ENCODE measurements at regions not wholly inside any gene's neighbourhood (a gene's known extent, or its start where the extent isn't known, plus 50 kb on each side); places are given as distances from the start of the nearest gene placed in this dataset.

DNA sequence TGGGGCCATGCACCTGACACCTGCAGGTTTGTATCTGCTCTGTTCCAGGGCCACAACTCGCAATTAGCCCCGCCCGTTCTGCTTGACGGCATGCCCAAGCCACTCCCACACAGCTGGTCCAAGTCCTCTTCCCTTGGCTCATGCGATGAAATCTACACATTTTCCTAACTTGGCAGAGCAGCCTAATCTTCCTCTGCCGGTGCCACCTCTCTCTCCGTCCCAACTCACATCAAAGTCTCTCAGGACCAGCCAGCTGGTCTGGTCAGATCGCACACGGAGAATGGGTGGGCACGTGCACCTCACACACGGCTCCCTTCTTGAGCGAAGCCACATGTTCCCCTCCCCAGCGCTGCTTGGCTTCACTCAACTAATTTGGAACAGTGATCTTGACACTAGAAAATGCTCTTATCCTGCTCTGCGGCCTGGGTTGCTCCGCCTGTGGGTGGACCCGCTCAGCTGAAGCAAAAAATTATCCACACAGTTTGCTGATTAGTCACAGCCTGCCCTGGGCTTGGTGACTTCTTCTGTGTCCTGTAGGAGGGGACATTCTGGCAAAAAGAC is 176.7 kb downstream of the NRP2 start:
- TF ChIP-seq, protein P1, sequence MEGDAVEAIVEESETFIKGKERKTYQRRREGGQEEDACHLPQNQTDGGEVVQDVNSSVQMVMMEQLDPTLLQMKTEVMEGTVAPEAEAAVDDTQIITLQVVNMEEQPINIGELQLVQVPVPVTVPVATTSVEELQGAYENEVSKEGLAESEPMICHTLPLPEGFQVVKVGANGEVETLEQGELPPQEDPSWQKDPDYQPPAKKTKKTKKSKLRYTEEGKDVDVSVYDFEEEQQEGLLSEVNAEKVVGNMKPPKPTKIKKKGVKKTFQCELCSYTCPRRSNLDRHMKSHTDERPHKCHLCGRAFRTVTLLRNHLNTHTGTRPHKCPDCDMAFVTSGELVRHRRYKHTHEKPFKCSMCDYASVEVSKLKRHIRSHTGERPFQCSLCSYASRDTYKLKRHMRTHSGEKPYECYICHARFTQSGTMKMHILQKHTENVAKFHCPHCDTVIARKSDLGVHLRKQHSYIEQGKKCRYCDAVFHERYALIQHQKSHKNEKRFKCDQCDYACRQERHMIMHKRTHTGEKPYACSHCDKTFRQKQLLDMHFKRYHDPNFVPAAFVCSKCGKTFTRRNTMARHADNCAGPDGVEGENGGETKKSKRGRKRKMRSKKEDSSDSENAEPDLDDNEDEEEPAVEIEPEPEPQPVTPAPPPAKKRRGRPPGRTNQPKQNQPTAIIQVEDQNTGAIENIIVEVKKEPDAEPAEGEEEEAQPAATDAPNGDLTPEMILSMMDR (IDR thresholded peaks at IDR 0.05) = no peak
- Mint-ChIP-seq H3K4me3 (no peak overlapping the region), H3K9me3 (peaks cover 1% of the 10 kb centered on the region), H3K4me1 (peaks cover 4% of the 10 kb centered on the region), H3K27me3 (peaks cover 15% of the 10 kb centered on the region), H3K27ac (no peak overlapping the region), H3K36me3 (ENCODE audit: low read depth) (no peaks in the 10 kb centered on the region)
- ChIA-PET CTCF (no interaction called here), POLR2A (no interaction called here)
- ATAC-seq (ENCODE audit: low read depth) = no peak
- DNase-seq = no peak
- intact Hi-C loops (cut with micrococcal nuclease) = no loop called here

DNA sequence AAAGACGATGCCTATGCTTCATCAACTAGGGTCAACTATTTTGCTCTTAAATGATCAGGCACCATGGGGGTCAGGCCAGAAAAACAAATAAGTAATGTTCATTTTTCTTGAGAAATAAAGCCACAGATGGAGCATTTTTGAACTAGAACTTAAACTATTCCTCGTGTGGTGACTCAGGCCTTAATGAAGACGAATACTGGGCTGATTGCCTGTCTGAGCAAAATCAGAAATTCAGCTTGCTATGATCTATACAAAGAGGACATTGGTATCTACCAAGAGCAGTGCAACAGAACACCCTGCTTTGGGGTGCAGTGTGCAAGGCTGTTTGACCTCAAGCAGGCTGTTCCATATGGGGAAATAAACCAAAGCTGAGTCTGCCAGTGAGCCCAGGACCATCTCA is 176.0 kb downstream of the NRP2 start:
- TF ChIP-seq, protein P1 (IDR thresholded peaks at IDR 0.05) = no peak
- ATAC-seq (ENCODE audit: low read depth) (no peak), DNase-seq (no peak)
- intact Hi-C loops (cut with micrococcal nuclease) = no loop called here
- no peaks in the 10 kb centered on the region for H3K36me3 Mint-ChIP-seq (ENCODE audit: low read depth)
- CTCF ChIA-PET = no interaction called here
- peaks cover 1% of the 10 kb centered on the region for H3K9me3 Mint-ChIP-seq
- peaks cover 15% of the 10 kb centered on the region for H3K27me3 Mint-ChIP-seq
- no peak overlapping the region for H3K27ac Mint-ChIP-seq
- POLR2A ChIA-PET = no interaction called here
- H3K4me1 Mint-ChIP-seq = peaks cover 4% of the 10 kb centered on the region
- H3K4me3 Mint-ChIP-seq = no peak overlapping the region

DNA sequence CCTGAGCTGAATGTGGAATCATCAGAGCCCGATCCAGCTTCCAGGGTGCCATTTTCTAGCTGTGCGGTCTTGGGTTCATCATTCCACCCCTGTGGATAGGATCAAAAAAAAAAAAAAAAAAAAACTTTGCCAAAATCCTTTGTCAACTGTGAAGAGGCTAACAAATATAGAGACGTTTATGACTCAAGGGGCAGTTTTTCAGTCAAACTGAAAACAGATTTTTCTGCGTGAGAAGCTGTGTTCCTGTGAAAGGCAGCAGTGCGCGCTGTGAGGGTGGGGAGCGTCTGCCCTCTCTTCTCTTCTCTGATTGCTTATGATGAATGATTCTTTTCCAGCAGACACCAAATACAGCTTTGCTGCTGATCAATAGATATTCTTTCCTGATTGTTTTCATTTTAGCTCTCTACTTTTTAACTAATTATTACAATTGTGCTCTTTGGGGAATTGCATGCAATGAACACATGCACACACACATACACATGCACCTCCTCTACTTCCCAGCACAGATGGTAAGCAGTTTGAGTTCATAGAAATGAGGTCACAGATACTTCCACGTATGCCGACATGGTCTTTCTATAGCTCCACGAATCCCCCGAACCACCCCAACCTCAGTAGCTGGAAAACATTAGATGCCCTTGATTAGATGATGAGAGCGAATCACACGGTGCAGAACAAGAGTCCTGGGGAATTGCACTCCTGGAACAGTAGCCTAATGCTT is 175.4 kb downstream of the NRP2 start:
- Mint-ChIP-seq H3K4me1 (peaks cover 4% of the 10 kb centered on the region), H3K27ac (no peak overlapping the region), H3K36me3 (ENCODE audit: low read depth) (no peaks in the 10 kb centered on the region), H3K27me3 (peaks cover 15% of the 10 kb centered on the region), H3K9me3 (peaks cover 1% of the 10 kb centered on the region), H3K4me3 (no peak overlapping the region)
- TF ChIP-seq, protein P1 (IDR thresholded peaks at IDR 0.05) = no peak
- intact Hi-C loops (cut with micrococcal nuclease) = no loop called here
- ATAC-seq (ENCODE audit: low read depth) = no peak
- POLR2A ChIA-PET = no interaction called here
- DNase-seq = no peak
- CTCF ChIA-PET = no interaction called here

DNA sequence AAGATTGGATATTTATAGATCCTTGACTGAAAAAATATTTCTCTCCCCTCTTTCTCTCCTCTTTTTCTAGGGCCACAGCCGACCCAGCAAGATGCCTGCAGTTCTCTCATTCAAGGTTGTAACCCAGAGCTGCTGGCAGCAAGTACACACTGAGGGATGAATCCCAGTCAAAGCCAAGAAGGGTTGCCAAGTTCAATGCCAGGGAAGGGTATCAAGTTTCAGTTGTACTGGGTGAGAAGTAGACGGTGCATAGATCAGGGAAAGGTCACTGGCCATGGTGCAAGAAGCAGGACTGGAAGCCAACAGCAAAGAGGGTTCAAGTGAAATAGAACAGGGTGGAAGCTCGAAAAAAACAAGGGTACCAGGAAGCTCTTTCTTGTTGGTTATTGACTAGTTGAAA is 170.2 kb downstream of the NRP2 start:
- no peaks in the 10 kb centered on the region for H3K4me1 Mint-ChIP-seq

DNA sequence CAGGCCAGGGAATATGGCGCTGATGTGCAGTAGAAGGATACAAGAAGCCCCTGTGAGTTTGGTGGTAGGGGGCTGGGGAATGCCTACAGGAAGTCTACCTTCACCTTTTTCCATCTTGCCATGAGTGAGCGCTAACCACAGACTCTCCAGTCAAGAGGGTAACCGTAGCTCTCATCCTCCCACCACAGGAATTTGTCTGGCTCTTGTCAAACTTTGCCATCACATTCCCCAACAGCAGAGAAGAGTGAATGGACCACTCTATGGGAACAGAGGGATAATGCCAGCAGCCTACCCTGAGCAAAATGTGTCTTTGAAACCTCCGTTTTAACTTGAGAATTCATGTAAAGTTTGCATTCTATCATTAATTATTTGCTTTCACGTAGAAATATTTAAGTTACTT is 168.3 kb downstream of the NRP2 start:
- CTCF ChIA-PET = no interaction called here
- no peak overlapping the region for H3K27ac Mint-ChIP-seq
- peaks cover 1% of the 10 kb centered on the region for H3K9me3 Mint-ChIP-seq
- TF ChIP-seq, protein P1 (IDR thresholded peaks at IDR 0.05) = no peak
- H3K4me1 Mint-ChIP-seq = no peaks in the 10 kb centered on the region
- POLR2A ChIA-PET = no interaction called here
- intact Hi-C loops (cut with micrococcal nuclease) = no loop called here
- H3K4me3 Mint-ChIP-seq = no peak overlapping the region
- no peaks in the 10 kb centered on the region for H3K36me3 Mint-ChIP-seq (ENCODE audit: low read depth)
- no peak for ATAC-seq (ENCODE audit: low read depth)
- H3K27me3 Mint-ChIP-seq = no peaks in the 10 kb centered on the region
- no peak for DNase-seq

More for the DNA sequence above, 170.2 kb downstream of the NRP2 start:
- TF ChIP-seq, protein P1 (IDR thresholded peaks at IDR 0.05) = no peak
- intact Hi-C loops (cut with micrococcal nuclease) = no loop called here
- no peak overlapping the region for H3K27ac Mint-ChIP-seq
- ATAC-seq (ENCODE audit: low read depth) (no peak), DNase-seq (no peak)
- H3K36me3 Mint-ChIP-seq (ENCODE audit: low read depth) = no peaks in the 10 kb centered on the region
- H3K9me3 Mint-ChIP-seq = peaks cover 1% of the 10 kb centered on the region
- POLR2A ChIA-PET = no interaction called here
- peaks cover under 1% of the 10 kb centered on the region for H3K27me3 Mint-ChIP-seq
- CTCF ChIA-PET = interaction anchor here (1.1 kb wide), 1 partner anchor 95 kb away, joined by 4 read pairs; no protein-coding TSS in a partner anchor
- H3K4me3 Mint-ChIP-seq = no peak overlapping the region
